NCI-H2227 (cell line): ENCODE measurements at regions not wholly inside any gene's neighbourhood (a gene's known extent, or its start where the extent isn't known, plus 50 kb on each side); places are given as distances from the start of the nearest gene placed in this dataset.
"Not testable (repeated sequence)": the region's sequence is repeated elsewhere in the genome, so short reads cannot be mapped to it uniquely, and the experiment has no call there.

Experiments used
- DNase-seq: peaks from one replicate; lab custom pipeline; 2025; ENCODE audit not compliant: unreplicated experiment; lab: John Stamatoyannopoulos, UW

- peak; percentile 23 for DNase-seq
These were observed 481.1 kb upstream of the ZNF608 start for GRCh38 chr5:125227333-125228095.

- no peak for DNase-seq
These were observed 482.1 kb upstream of the ZNF608 start for GRCh38 chr5:125228363-125229070.

GRCh38 chr5:125229556-125229955 is 483.1 kb upstream of the ZNF608 start:
- no peak for DNase-seq

- no peak for DNase-seq
These were observed 486.4 kb upstream of the ZNF608 start for GRCh38 chr5:125232779-125233230.

GRCh38 chr5:125233944-125234343 is 487.5 kb upstream of the ZNF608 start:
- DNase-seq, result no peak

GRCh38 chr5:125236007-125236406 is 489.6 kb upstream of the ZNF608 start:
- DNase-seq, result no peak

GRCh38 chr5:125236981-125237380 is 490.5 kb upstream of the ZNF608 start:
- no peak for DNase-seq

- no peak for DNase-seq
These were observed 498.1 kb upstream of the ZNF608 start for GRCh38 chr5:125244531-125244930.

GRCh38 chr5:125245216-125245615 is 498.8 kb upstream of the ZNF608 start:
- no peak for DNase-seq

GRCh38 chr5:125249400-125249799 is 503.0 kb upstream of the ZNF608 start:
- no peak for DNase-seq

- no peak for DNase-seq
These were observed 505.3 kb upstream of the ZNF608 start for GRCh38 chr5:125251703-125252102.

GRCh38 chr5:125253634-125254033 is 507.2 kb upstream of the ZNF608 start:
- DNase-seq, result not testable (repeated sequence)

GRCh38 chr5:125254267-125254666 is 507.8 kb upstream of the ZNF608 start:
- DNase-seq, result no peak

- DNase-seq, result no peak
These were observed 509.9 kb upstream of the ZNF608 start for GRCh38 chr5:125256296-125256695.

- DNase-seq, result peak; percentile 42
These were observed 510.9 kb upstream of the ZNF608 start for GRCh38 chr5:125257057-125257972.

GRCh38 chr5:125257997-125258396 is 511.6 kb upstream of the ZNF608 start:
- no peak for DNase-seq

- DNase-seq, result no peak
These were observed 512.2 kb upstream of the ZNF608 start for GRCh38 chr5:125258615-125259014.

GRCh38 chr5:125261505-125262250 is 515.2 kb upstream of the ZNF608 start:
- no peak for DNase-seq

- DNase-seq, result no peak
These were observed 516.3 kb upstream of the ZNF608 start for GRCh38 chr5:125262782-125263181.

- no peak for DNase-seq
These were observed 516.9 kb upstream of the ZNF608 start for GRCh38 chr5:125263356-125263755.

- no peak for DNase-seq
These were observed 519.7 kb upstream of the ZNF608 start for GRCh38 chr5:125266106-125266505.
